PC-3 (cell line): ENCODE measurements at regions not wholly inside any gene's neighbourhood (a gene's known extent, or its start where the extent isn't known, plus 50 kb on each side); places are given as distances from the start of the nearest gene placed in this dataset.
A peak's percentile ranks its signal among the peaks of the same experiment; 100 is the strongest.

Source experiments
- ATAC-seq: fragments of 200-7000 bp; cut with Tn5 transposase; 2 replicates; pipeline ENCODE4 v1.9.1; 2020; ENCODE audit warnings: mild to moderate bottlenecking, moderate library complexity
- BruUV-seq: library from RNA; stranded (reverse); fragments of 400-500 nt; replicated peaks from 2 replicates; lab custom pipeline; 2021; lab: Mats Ljungman, UMichigan
- CTCF ChIA-PET: fragments of 300-600 bp; sonication (Branson Sonifier 250); formaldehyde crosslinking; loops from one replicate; lab custom pipeline; 2022; ENCODE audit warnings: antibody characterized with exemption; lab: Charles Lee
- POLR2A ChIA-PET: fragments of 300-600 bp; sonication (Branson Sonifier 250); formaldehyde crosslinking; loops from one replicate; lab custom pipeline; 2022; ENCODE audit warnings: antibody characterized with exemption; ENCODE audit not compliant: unreplicated experiment; lab: Charles Lee
- DNase-seq: peaks from one replicate; pipeline ENCODE4 v3.0.0-alpha.2; 2015
- H2AFZ ChIP-seq: fragments of 300-600 bp; sonication (generic); 2 replicates; pipeline ENCODE4 v1.6.0; 2016; ENCODE audit warnings: antibody characterized with exemption, low read length
- H3F3A ChIP-seq: fragments of 300-600 bp; sonication (generic); one replicate; pipeline ENCODE4 v1.6.0; 2017; ENCODE audit warnings: antibody characterized with exemption, low read length, control low read depth, mild to moderate bottlenecking; ENCODE audit not compliant: unreplicated experiment
- H3K27ac ChIP-seq: fragments of 300-600 bp; sonication (generic); 2 replicates; pipeline ENCODE4 v1.5.1; 2016; ENCODE audit warnings: mild to moderate bottlenecking, low read length
- H3K27me3 ChIP-seq: fragments of 300-600 bp; sonication (generic); 2 replicates; pipeline ENCODE4 v1.6.1; 2016; ENCODE audit warnings: low read length, mixed read lengths
- H3K36me3 ChIP-seq: fragments of 300-600 bp; sonication (generic); 2 replicates; pipeline ENCODE4 v1.6.1; 2016; ENCODE audit warnings: low read depth, mixed run types, low read length, mixed read lengths
- H3K4me1 ChIP-seq: fragments of 300-600 bp; sonication (generic); 2 replicates; pipeline ENCODE4 v1.5.1; 2016; ENCODE audit warnings: low read length; ENCODE audit not compliant: insufficient read depth
- H3K4me2 ChIP-seq: fragments of 300-600 bp; sonication (generic); 2 replicates; pipeline ENCODE4 v1.6.0; 2016; ENCODE audit warnings: low read length
- H3K4me3 ChIP-seq: fragments of 300-600 bp; sonication (generic); 2 replicates; pipeline ENCODE4 v1.5.1; 2016; ENCODE audit warnings: mild to moderate bottlenecking, low read length, mixed read lengths
- H3K79me2 ChIP-seq: fragments of 300-600 bp; sonication (generic); 2 replicates; pipeline ENCODE4 v1.6.1; 2017; ENCODE audit warnings: low read length, mixed read lengths
- H3K9ac ChIP-seq: fragments of 300-600 bp; sonication (generic); 2 replicates; pipeline ENCODE4 v1.6.0; 2016; ENCODE audit warnings: mild to moderate bottlenecking, low read length
- H3K9me2 ChIP-seq: fragments of 300-600 bp; sonication (generic); replicated peaks from 2 replicates; pipeline ENCODE4 v1.6.1; 2016; ENCODE audit warnings: mixed run types, low read length, mixed read lengths
- H3K9me3 ChIP-seq: fragments of 300-600 bp; sonication (generic); 2 replicates; pipeline ENCODE4 v1.6.1; 2016; ENCODE audit warnings: low read length, mixed read lengths
- H4K20me1 ChIP-seq: fragments of 300-600 bp; sonication (generic); 2 replicates; pipeline ENCODE4 v1.6.1; 2016; ENCODE audit warnings: low read length, mixed read lengths
- EZH2 ChIP-seq: fragments of 300-600 bp; sonication (generic); IDR thresholded peaks from one replicate; pipeline ENCODE4 v1.6.1; 2017; ENCODE audit warnings: antibody characterized with exemption, mild to moderate bottlenecking, low read length; ENCODE audit not compliant: unreplicated experiment
- EZH2phosphoT487 ChIP-seq: fragments of 300-600 bp; sonication (generic); IDR thresholded peaks from 2 replicates; pipeline ENCODE4 v1.6.1; 2018; ENCODE audit warnings: mild to moderate bottlenecking, antibody characterized with exemption, low read length, borderline replicate concordance
- intact Hi-C: fragments of 100-400 bp; cut with micrococcal nuclease; formaldehyde crosslinking; loops from 2 replicates; pipeline ENCODE4 v1.9.0; 2023
- TF ChIP-seq, protein P1 (sequence below): fragments of 300-600 bp; sonication (generic); conservative IDR thresholded peaks from 2 replicates; pipeline ENCODE4 v1.5.1; 2017; ENCODE audit warnings: antibody characterized with exemption, low read depth, mild to moderate bottlenecking, low read length

DNA sequence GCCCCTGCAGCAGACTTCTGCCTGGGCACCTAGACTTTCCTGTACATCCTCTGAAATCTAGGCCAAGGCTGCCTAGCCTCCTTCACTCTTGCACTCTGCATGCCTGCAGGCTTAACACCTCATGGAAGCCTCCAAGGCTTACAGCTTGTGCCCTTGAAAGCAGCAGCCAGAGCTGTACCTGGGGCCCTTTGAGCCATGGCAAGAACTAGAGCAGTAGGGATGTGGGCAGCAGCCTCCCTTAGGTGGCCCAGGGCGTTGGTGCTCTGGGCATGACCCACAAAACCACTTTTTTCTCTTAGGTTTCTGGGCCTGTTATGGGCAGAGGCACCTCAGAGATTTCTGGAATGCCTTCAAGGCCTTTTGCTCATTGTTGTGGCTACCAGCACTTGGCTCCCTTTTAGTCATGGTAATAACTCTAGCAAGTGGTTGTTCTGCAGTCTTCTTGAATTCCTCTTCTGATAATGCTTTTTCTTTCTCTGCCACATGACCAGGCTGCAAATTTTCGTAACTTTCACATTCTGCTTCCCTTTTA, 606.2 kb downstream of the TLE4 start:
- ATAC-seq (no peak), DNase-seq (no peak)
- no peak overlapping the region for H3K4me2 ChIP-seq
- no peaks in the 10 kb centered on the region for H3K9me2 ChIP-seq
- no peaks in the 10 kb centered on the region for H4K20me1 ChIP-seq
- H3K27me3 ChIP-seq, result no peaks in the 10 kb centered on the region
- H2AFZ ChIP-seq, result no peak overlapping the region
- intact Hi-C loops, result loop anchor here (5.0 to 10.0 kb wide), 2 partner anchors 517 to 606 kb away; partner anchors contain the start of gene TLE4
- H3K4me1 ChIP-seq, result no peaks in the 10 kb centered on the region
- ChIA-PET CTCF (no interaction called here), POLR2A (no interaction called here)
- no peak overlapping the region for H3K9ac ChIP-seq
- H3K4me3 ChIP-seq, result no peak overlapping the region
- H3K27ac ChIP-seq, result no peak overlapping the region
- no peaks in the 10 kb centered on the region for H3K36me3 ChIP-seq
- BruUV-seq, result no TSS peak
- TF ChIP-seq, protein P1, sequence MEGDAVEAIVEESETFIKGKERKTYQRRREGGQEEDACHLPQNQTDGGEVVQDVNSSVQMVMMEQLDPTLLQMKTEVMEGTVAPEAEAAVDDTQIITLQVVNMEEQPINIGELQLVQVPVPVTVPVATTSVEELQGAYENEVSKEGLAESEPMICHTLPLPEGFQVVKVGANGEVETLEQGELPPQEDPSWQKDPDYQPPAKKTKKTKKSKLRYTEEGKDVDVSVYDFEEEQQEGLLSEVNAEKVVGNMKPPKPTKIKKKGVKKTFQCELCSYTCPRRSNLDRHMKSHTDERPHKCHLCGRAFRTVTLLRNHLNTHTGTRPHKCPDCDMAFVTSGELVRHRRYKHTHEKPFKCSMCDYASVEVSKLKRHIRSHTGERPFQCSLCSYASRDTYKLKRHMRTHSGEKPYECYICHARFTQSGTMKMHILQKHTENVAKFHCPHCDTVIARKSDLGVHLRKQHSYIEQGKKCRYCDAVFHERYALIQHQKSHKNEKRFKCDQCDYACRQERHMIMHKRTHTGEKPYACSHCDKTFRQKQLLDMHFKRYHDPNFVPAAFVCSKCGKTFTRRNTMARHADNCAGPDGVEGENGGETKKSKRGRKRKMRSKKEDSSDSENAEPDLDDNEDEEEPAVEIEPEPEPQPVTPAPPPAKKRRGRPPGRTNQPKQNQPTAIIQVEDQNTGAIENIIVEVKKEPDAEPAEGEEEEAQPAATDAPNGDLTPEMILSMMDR, result no peak
- TF ChIP-seq EZH2 (no peak), EZH2phosphoT487 (no peak)
- no peaks in the 10 kb centered on the region for H3F3A ChIP-seq
- H3K79me2 ChIP-seq, result no peaks in the 10 kb centered on the region
- no peaks in the 10 kb centered on the region for H3K9me3 ChIP-seq

DNA sequence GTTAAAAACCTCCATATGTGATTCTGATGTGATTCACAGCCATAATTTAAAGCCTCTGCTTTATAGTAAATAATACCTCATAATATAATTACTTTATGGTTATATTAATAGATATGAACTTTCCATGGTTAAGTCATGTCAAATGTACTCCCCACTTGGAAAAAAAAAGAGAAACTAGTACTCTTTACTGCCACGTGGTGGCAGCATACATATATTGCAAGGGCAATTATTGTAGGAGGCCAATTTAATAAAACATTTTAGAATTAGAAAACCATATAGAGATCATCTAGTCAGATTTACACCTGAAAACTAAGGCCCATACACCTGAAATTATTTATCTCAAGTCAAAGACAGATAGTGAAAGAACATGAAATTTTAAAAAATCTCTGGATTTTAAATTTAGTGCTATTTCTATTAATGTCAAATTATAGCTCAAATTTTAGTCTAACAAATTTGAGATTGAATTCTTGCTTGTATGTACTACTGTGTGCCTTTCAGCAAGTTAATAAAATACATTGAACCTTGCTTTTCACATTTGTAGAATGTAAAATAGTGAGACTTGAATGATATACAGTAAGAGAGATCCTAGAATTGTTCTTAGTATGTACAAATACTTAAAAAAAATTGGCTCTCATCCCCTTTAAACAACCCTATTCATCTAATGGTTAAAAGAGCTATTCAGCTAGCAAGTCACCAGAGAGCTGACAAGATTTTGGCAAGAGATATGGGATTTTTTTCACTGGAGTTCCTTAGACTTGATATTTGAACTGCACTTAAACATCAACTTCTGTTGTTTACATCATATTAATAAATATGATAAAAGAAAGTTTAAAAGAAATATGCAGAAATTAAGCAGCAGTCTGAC, 603.8 kb downstream of the TLE4 start:
- Histone ChIP-seq H3K27me3 (no peaks in the 10 kb centered on the region), H3K27ac (no peak overlapping the region), H3K9ac (no peak overlapping the region), H3K79me2 (no peaks in the 10 kb centered on the region), H3K4me3 (no peak overlapping the region), H2AFZ (no peak overlapping the region), H3K4me1 (no peaks in the 10 kb centered on the region), H3K9me3 (no peaks in the 10 kb centered on the region), H4K20me1 (no peaks in the 10 kb centered on the region), H3K4me2 (no peak overlapping the region), H3K36me3 (no peaks in the 10 kb centered on the region), H3F3A (no peaks in the 10 kb centered on the region), H3K9me2 (no peaks in the 10 kb centered on the region)
- no TSS peak for BruUV-seq
- POLR2A ChIA-PET, result no interaction called here
- peak; percentile 63 for DNase-seq
- CTCF ChIA-PET, result no interaction called here
- intact Hi-C loops, result loop anchor here (5.0 to 10.0 kb wide), 2 partner anchors 519 to 603 kb away; partner anchors contain the start of gene TLE4
- TF ChIP-seq EZH2phosphoT487 (no peak), EZH2 (no peak)
- TF ChIP-seq, protein P1, result peak; percentile 69
- no peak for ATAC-seq

DNA sequence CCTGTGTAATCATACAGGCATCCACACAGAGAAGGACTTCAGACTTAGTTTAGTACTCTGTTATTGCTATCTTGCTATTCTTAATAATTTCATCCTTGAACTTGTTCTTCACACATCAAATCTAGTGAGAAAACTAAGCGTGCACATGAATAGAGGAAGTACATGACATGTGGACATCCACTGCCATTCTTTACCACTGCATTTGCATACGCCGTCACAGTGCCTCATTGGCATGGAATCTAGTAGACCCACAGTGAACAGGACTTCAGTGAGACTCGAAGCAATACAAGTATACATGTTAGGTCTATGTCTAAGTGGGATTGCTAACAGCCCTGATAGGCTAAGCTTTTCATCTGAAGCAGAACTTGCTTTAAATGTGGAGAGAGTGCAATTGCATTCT, 592.1 kb downstream of the TLE4 start:
- H3K4me2 ChIP-seq, result no peak overlapping the region
- no peaks in the 10 kb centered on the region for H3K27me3 ChIP-seq
- H3K27ac ChIP-seq, result no peak overlapping the region
- H3K9ac ChIP-seq, result no peak overlapping the region
- no peaks in the 10 kb centered on the region for H3K4me1 ChIP-seq
- CTCF ChIA-PET, result no interaction called here
- no peaks in the 10 kb centered on the region for H3F3A ChIP-seq
- no peak for TF ChIP-seq EZH2
- TF ChIP-seq, protein P1, result no peak
- TF ChIP-seq EZH2phosphoT487, result no peak
- DNase-seq (no peak), ATAC-seq (no peak)
- no peaks in the 10 kb centered on the region for H3K79me2 ChIP-seq
- POLR2A ChIA-PET, result no interaction called here
- intact Hi-C loops, result no loop called here
- no peak overlapping the region for H2AFZ ChIP-seq
- H3K9me2 ChIP-seq, result no peaks in the 10 kb centered on the region
- no peak overlapping the region for H3K4me3 ChIP-seq
- H3K36me3 ChIP-seq, result no peaks in the 10 kb centered on the region
- no peaks in the 10 kb centered on the region for H3K9me3 ChIP-seq
- no peaks in the 10 kb centered on the region for H4K20me1 ChIP-seq
- BruUV-seq, result no TSS peak
